Activated B cell treated with CpG ODN at 0.5 μM for 24 hours (primary cell): ENCODE measurements at regions not wholly inside any gene's neighbourhood (a gene's known extent, or its start where the extent isn't known, plus 50 kb on each side); places are given as distances from the start of the nearest gene placed in this dataset.

Source experiments
- ATAC-seq: fragments of 200-7000 bp; cut with Tn5 transposase; one replicate; pipeline ENCODE4 v1.10.0; 2021; ENCODE audit warnings: low read depth, mild to moderate bottlenecking, moderate library complexity
- CTCF ChIA-PET: fragments of 350-600 bp; sonication (Branson Sonifier 250); formaldehyde crosslinking; loops from one replicate; lab custom pipeline; 2021; ENCODE audit warnings: antibody characterized with exemption; lab: Charles Lee
- POLR2A ChIA-PET: fragments of 350-600 bp; sonication (Branson Sonifier 250); formaldehyde crosslinking; loops from one replicate; lab custom pipeline; 2021; ENCODE audit warnings: antibody characterized with exemption; lab: Charles Lee
- DNase-seq: peaks from one replicate; pipeline ENCODE4 v3.0.0; 2022
- H3K27ac Mint-ChIP-seq: one replicate; pipeline ENCODE4 v1.8.0; 2020; ENCODE audit warnings: mixed read lengths
- H3K27me3 Mint-ChIP-seq: one replicate; pipeline ENCODE4 v1.8.0; 2021; ENCODE audit warnings: mixed read lengths
- H3K36me3 Mint-ChIP-seq: one replicate; pipeline ENCODE4 v1.8.0; 2021; ENCODE audit warnings: low read depth, mixed read lengths
- H3K4me1 Mint-ChIP-seq: one replicate; pipeline ENCODE4 v1.8.0; 2021; ENCODE audit warnings: mixed read lengths
- H3K4me3 Mint-ChIP-seq: one replicate; pipeline ENCODE4 v1.8.0; 2020; ENCODE audit warnings: mild to moderate bottlenecking, mixed read lengths
- H3K9me3 Mint-ChIP-seq: one replicate; pipeline ENCODE4 v1.8.0; 2020; ENCODE audit warnings: mixed read lengths
- CTCF ChIP-seq: fragments of 200-600 bp; IDR thresholded peaks from one replicate; pipeline ENCODE4 v1.8.0; 2022; ENCODE audit warnings: antibody characterized with exemption, mild to moderate bottlenecking
- intact Hi-C: fragments of 100-400 bp; cut with micrococcal nuclease; formaldehyde crosslinking; loops from one replicate; pipeline ENCODE4 v1.15.1; 2024

GRCh38 chr20:37598575-37599342 is 71.1 kb upstream of the BLCAP start:
- intact Hi-C loops = no loop called here
- H3K4me3 Mint-ChIP-seq = no peak overlapping the region
- no peaks in the 10 kb centered on the region for H3K4me1 Mint-ChIP-seq
- DNase-seq = no peak
- POLR2A ChIA-PET = no interaction called here
- no peak overlapping the region for H3K27ac Mint-ChIP-seq
- CTCF ChIA-PET = no interaction called here
- H3K27me3 Mint-ChIP-seq = peaks cover 35% of the 10 kb centered on the region
- ATAC-seq = no peak
- H3K9me3 Mint-ChIP-seq = no peaks in the 10 kb centered on the region
- no peaks in the 10 kb centered on the region for H3K36me3 Mint-ChIP-seq
- no peak for TF ChIP-seq CTCF

- Mint-ChIP-seq H3K4me1 (no peaks in the 10 kb centered on the region), H3K4me3 (no peak overlapping the region), H3K9me3 (no peaks in the 10 kb centered on the region), H3K27ac (no peak overlapping the region), H3K36me3 (no peaks in the 10 kb centered on the region), H3K27me3 (peaks cover 39% of the 10 kb centered on the region)
- no peak for ATAC-seq
- intact Hi-C loops = no loop called here
- no peak for DNase-seq
- ChIA-PET CTCF (no interaction called here), POLR2A (no interaction called here)
- TF ChIP-seq CTCF = no peak
These were observed 70.4 kb upstream of the BLCAP start for GRCh38 chr20:37598100-37598543.

DNA sequence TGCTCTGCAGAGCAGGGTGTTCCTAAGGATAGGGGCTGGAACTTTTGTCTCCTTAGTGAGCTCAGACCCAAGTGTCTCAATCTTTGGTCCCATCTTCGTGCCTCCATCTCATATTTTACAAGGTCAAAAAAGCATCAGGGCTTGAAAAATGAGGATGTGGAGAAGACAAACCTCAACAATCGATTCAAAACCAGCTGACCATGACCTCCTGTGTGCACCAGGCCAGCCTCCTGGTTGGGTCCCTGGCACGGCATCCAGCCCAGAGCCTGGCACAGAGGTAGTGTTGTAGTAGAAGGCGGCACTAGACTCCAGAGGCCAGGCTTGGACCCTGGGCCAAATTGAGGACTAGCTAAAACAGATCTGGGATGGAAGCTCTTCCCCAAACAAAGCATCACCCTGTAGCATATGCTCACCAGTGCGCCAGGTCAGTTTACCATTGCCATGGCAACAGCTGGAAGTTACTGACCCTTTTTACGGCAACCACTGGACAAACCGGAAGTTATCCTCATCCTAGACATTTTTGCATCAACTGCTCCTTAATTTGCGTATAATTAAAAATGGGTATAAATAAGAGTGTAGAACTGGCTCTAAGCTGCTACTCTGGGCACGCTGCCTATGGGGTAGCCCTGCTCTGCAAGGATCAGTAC is 69.3 kb upstream of the BLCAP start:
- H3K4me1 Mint-ChIP-seq = no peaks in the 10 kb centered on the region

DNA sequence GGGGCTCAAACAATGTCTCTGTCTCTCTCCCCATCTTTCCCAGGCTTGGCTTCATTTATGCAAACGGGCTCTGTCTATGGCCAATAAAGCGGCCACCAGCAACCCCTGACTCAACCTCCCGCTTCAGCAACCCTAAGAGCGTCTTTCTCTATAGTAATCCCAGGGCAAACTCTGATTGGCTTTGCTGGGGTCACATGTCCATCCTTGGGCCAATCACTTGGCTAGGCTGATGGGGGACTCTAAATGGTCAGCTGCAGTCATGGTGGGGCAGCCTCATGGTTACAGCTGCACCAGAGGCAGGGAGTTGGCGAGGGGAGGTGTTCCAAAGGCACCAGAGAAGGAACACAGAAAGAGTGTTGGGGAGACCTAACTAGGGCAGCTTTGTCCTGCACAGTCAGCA is 68.5 kb upstream of the BLCAP start:
- Mint-ChIP-seq H3K9me3 (no peaks in the 10 kb centered on the region), H3K4me1 (no peaks in the 10 kb centered on the region), H3K27me3 (peaks cover 46% of the 10 kb centered on the region), H3K27ac (no peak overlapping the region), H3K4me3 (no peak overlapping the region), H3K36me3 (no peaks in the 10 kb centered on the region)
- intact Hi-C loops = no loop called here
- ATAC-seq (no peak), DNase-seq (no peak)
- TF ChIP-seq CTCF = no peak
- CTCF ChIA-PET = no interaction called here
- POLR2A ChIA-PET = interaction anchor here (0.6 kb wide), 1 partner anchor 1061 kb away, joined by 5 read pairs; no protein-coding TSS in a partner anchor

More for the DNA sequence above, 69.3 kb upstream of the BLCAP start:
- ATAC-seq (no peak), DNase-seq (no peak)
- TF ChIP-seq CTCF = no peak
- no peak overlapping the region for H3K4me3 Mint-ChIP-seq
- H3K27me3 Mint-ChIP-seq = peaks cover 42% of the 10 kb centered on the region
- CTCF ChIA-PET = no interaction called here
- POLR2A ChIA-PET = no interaction called here
- no peaks in the 10 kb centered on the region for H3K9me3 Mint-ChIP-seq
- no peaks in the 10 kb centered on the region for H3K36me3 Mint-ChIP-seq
- H3K27ac Mint-ChIP-seq = no peak overlapping the region
- intact Hi-C loops = no loop called here

DNA sequence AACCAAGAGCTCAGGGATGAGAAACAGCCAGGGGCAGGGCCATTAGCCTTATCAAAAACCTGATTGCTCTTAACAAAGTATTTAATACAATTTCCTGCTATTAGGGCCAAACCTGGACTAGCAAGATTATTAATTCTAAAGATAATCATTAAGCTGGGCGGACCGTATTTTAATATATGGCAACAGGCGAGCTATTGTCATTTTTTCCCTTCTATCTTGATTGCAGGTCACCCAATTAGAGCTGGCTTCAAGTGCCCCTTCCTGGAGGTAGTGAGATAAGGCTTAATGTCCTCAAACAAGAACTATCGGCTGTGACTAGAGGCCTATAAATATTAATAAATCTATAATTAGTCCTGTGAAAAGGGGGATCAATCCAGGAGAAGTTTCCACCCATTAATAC is 66.0 kb upstream of the BLCAP start:
- intact Hi-C loops = no loop called here
- ATAC-seq (no peak), DNase-seq (no peak)
- CTCF ChIA-PET = no interaction called here
- POLR2A ChIA-PET = no interaction called here
- Mint-ChIP-seq H3K4me3 (no peak overlapping the region), H3K4me1 (no peaks in the 10 kb centered on the region), H3K27me3 (peaks cover 29% of the 10 kb centered on the region), H3K9me3 (no peaks in the 10 kb centered on the region), H3K27ac (no peak overlapping the region), H3K36me3 (no peaks in the 10 kb centered on the region)
- TF ChIP-seq CTCF = no peak
